GM23338 (cell line): ENCODE measurements at regions not wholly inside any gene's neighbourhood (a gene's known extent, or its start where the extent isn't known, plus 50 kb on each side); places are given as distances from the start of the nearest gene placed in this dataset.

Experiments
- ATAC-seq: fragments of 200-7000 bp; cut with Tn5 transposase; 3 replicates; pipeline ENCODE4 v1.9.1; 2020
- DNase-seq: peaks from one replicate; pipeline ENCODE4 v3.0.0-alpha.2; 2015; ENCODE audit warnings: low spot score
- H2AFZ ChIP-seq: fragments of 200-600 bp; sonication (generic); 2 replicates; pipeline ENCODE4 v1.8.0; 2016; ENCODE audit warnings: antibody characterized with exemption, mild to moderate bottlenecking, moderate library complexity
- H3F3A ChIP-seq: fragments of 200-600 bp; sonication (generic); replicated peaks from 2 replicates; pipeline ENCODE4 v1.8.0; 2017; ENCODE audit warnings: antibody characterized with exemption, mixed run types, low read depth
- H3K27ac ChIP-seq: fragments of 200-600 bp; sonication (generic); 2 replicates; pipeline ENCODE4 v1.6.1; 2016; ENCODE audit warnings: low read depth
- H3K27me3 ChIP-seq: fragments of 200-600 bp; sonication (generic); 2 replicates; pipeline ENCODE4 v1.8.0; 2016; ENCODE audit warnings: mild to moderate bottlenecking, mixed run types, moderate library complexity; ENCODE audit not compliant: insufficient read depth
- H3K36me3 ChIP-seq: fragments of 200-600 bp; sonication (generic); 2 replicates; pipeline ENCODE4 v1.8.0; 2016; ENCODE audit warnings: mild to moderate bottlenecking; ENCODE audit not compliant: insufficient read depth
- H3K4me1 ChIP-seq: fragments of 200-600 bp; sonication (generic); 2 replicates; pipeline ENCODE4 v1.8.0; 2016; ENCODE audit warnings: mild to moderate bottlenecking, moderate library complexity; ENCODE audit not compliant: insufficient read depth
- H3K4me2 ChIP-seq: fragments of 200-600 bp; sonication (generic); 2 replicates; pipeline ENCODE4 v1.7.1; 2017; ENCODE audit warnings: mixed run types
- H3K4me3 ChIP-seq: fragments of 200-600 bp; sonication (generic); 2 replicates; pipeline ENCODE4 v1.6.1; 2016; ENCODE audit warnings: mixed run types
- H3K79me2 ChIP-seq: fragments of 200-600 bp; sonication (generic); replicated peaks from 2 replicates; pipeline ENCODE4 v1.8.0; 2017; ENCODE audit warnings: mild to moderate bottlenecking; ENCODE audit not compliant: insufficient read depth
- H3K9me2 ChIP-seq: fragments of 200-600 bp; sonication (generic); 2 replicates; pipeline ENCODE4 v1.8.0; 2017; ENCODE audit not compliant: insufficient read depth
- H4K20me1 ChIP-seq: fragments of 200-600 bp; sonication (generic); replicated peaks from 2 replicates; pipeline ENCODE4 v1.8.0; 2017; ENCODE audit warnings: mild to moderate bottlenecking; ENCODE audit not compliant: insufficient read depth
- H3K27ac Mint-ChIP-seq: 2 replicates; pipeline ENCODE4 v1.8.0; 2020; ENCODE audit warnings: inconsistent platforms, mild to moderate bottlenecking, moderate library complexity, mixed read lengths
- H3K27me3 Mint-ChIP-seq: 3 replicates; pipeline ENCODE4 v1.8.0; 2022; ENCODE audit warnings: low read depth, mild to moderate bottlenecking, moderate library complexity, mixed read lengths, inconsistent platforms; ENCODE audit not compliant: insufficient read depth, poor library complexity
- H3K36me3 Mint-ChIP-seq: 3 replicates; pipeline ENCODE4 v1.8.0; 2021; ENCODE audit warnings: low read depth, mild to moderate bottlenecking, inconsistent platforms, moderate library complexity, mixed read lengths
- H3K4me1 Mint-ChIP-seq: 3 replicates; pipeline ENCODE4 v1.8.0; 2020; ENCODE audit warnings: mild to moderate bottlenecking, inconsistent platforms, mixed read lengths
- H3K4me3 Mint-ChIP-seq: 3 replicates; pipeline ENCODE4 v1.8.0; 2021; ENCODE audit warnings: moderate library complexity, mild to moderate bottlenecking, inconsistent platforms, mixed read lengths
- H3K9me3 Mint-ChIP-seq: 3 replicates; pipeline ENCODE4 v1.8.0; 2020; ENCODE audit warnings: moderate library complexity, mild to moderate bottlenecking, inconsistent platforms, mixed read lengths
- CREB1 ChIP-seq: fragments of 250-450 bp; sonication (Bioruptor Pico); IDR thresholded peaks from 2 replicates; pipeline ENCODE4 v1.5.0; 2020; ENCODE audit warnings: low read depth, mild to moderate bottlenecking, moderate library complexity
- CTCF ChIP-seq, 2 experiments: fragments of 200-600 bp in 1 of 2; sonication (generic) in 1 of 2; conservative IDR thresholded peaks; 2 replicates each; pipeline versions ENCODE4 v1.5.1 to v1.6.1; 2016 to 2017; ENCODE audit warnings: antibody characterized with exemption in 2 of 2, low read depth in 2 of 2, mild to moderate bottlenecking in 2 of 2, moderate library complexity in 1 of 2
- POLR2AphosphoS5 ChIP-seq: IDR thresholded peaks from 2 replicates; pipeline ENCODE4 v1.6.1; 2016; ENCODE audit warnings: antibody characterized with exemption, low read depth
- TF ChIP-seq, protein P1 (sequence below): IDR thresholded peaks from one replicate; pipeline ENCODE4 v1.6.1; 2018; ENCODE audit warnings: antibody characterized with exemption; ENCODE audit not compliant: unreplicated experiment
- TF ChIP-seq, protein P2 (sequence below): IDR thresholded peaks from 2 replicates; pipeline ENCODE4 v1.6.1; 2016; ENCODE audit warnings: antibody characterized with exemption

DNA sequence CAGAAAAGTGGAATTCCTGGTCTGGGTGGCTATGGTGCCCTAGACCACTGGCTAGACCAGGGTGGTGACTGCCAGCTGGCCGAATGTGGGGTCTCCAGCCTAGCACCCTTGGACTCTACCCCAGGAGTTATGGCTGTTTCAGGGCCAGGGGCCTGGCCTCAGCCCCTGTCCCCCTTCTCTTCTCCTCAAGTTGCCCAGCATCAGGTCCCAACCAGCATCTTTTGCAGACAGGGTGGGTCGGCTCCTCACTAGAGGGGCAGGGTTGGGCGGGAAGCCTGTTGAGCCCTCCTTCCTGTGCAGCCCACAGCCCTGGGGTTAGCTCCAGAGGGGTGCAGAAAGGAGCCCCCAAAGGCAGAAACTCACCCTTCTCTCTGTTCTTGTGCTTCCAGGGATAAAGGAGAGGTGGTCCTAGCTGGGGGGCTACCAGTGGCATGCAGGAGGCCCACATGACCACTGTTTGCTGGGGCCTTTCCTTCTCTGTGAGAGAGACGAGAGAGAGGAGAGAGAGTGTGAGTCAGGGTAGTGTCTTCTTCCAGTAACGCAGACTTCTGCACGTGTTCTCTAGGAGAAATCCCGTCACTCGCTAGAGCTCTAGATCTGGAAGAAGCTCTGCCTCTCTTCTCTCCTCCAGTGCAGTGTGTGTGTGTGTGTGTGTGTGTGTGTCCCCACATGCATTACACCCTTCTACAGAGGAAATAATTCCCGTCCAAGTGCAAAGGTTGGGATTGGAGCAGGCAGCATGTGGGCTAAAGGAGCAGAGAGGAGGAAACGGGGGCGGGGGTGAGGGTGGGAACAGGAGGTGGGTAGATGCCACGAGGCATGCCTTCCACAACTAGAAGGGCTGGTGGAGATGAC, 209.4 kb downstream of the SEC14L1 start:
- ATAC-seq, result no peak
- no peaks in the 10 kb centered on the region; the same call in none of the 2 replicates for H3K79me2 ChIP-seq
- no peak overlapping the region for H3K27ac ChIP-seq
- H3K9me2 ChIP-seq, result no peaks in the 10 kb centered on the region
- peak overlapping the region; percentile 88; the same call in 1 of the 2 replicates for H3K27ac Mint-ChIP-seq
- no peak overlapping the region for H3K4me3 ChIP-seq
- no peaks in the 10 kb centered on the region for H3K36me3 ChIP-seq
- H2AFZ ChIP-seq, result no peak overlapping the region
- no peaks in the 10 kb centered on the region; the same call in 1 of the 2 replicates for H4K20me1 ChIP-seq
- no peak for DNase-seq
- peaks cover 10% of the 10 kb centered on the region; the same call in 1 of the 2 replicates for H3K4me1 ChIP-seq
- no peaks in the 10 kb centered on the region for H3K9me3 Mint-ChIP-seq
- H3K4me1 Mint-ChIP-seq, result peaks cover 28% of the 10 kb centered on the region
- no peaks in the 10 kb centered on the region for H3F3A ChIP-seq
- H3K4me3 Mint-ChIP-seq, result no peak overlapping the region
- no peaks in the 10 kb centered on the region for H3K27me3 ChIP-seq
- peaks cover 16% of the 10 kb centered on the region for H3K27me3 Mint-ChIP-seq
- TF ChIP-seq CTCF (conservative IDR thresholded peaks at IDR 0.05; ENCODE audit: low read depth in 2 of 2) (no peak), CREB1 (no peak)
- TF ChIP-seq, protein P1, sequence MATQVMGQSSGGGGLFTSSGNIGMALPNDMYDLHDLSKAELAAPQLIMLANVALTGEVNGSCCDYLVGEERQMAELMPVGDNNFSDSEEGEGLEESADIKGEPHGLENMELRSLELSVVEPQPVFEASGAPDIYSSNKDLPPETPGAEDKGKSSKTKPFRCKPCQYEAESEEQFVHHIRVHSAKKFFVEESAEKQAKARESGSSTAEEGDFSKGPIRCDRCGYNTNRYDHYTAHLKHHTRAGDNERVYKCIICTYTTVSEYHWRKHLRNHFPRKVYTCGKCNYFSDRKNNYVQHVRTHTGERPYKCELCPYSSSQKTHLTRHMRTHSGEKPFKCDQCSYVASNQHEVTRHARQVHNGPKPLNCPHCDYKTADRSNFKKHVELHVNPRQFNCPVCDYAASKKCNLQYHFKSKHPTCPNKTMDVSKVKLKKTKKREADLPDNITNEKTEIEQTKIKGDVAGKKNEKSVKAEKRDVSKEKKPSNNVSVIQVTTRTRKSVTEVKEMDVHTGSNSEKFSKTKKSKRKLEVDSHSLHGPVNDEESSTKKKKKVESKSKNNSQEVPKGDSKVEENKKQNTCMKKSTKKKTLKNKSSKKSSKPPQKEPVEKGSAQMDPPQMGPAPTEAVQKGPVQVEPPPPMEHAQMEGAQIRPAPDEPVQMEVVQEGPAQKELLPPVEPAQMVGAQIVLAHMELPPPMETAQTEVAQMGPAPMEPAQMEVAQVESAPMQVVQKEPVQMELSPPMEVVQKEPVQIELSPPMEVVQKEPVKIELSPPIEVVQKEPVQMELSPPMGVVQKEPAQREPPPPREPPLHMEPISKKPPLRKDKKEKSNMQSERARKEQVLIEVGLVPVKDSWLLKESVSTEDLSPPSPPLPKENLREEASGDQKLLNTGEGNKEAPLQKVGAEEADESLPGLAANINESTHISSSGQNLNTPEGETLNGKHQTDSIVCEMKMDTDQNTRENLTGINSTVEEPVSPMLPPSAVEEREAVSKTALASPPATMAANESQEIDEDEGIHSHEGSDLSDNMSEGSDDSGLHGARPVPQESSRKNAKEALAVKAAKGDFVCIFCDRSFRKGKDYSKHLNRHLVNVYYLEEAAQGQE, result no peak
- H3K4me2 ChIP-seq, result no peak overlapping the region
- H3K36me3 Mint-ChIP-seq, result no peaks in the 10 kb centered on the region

DNA sequence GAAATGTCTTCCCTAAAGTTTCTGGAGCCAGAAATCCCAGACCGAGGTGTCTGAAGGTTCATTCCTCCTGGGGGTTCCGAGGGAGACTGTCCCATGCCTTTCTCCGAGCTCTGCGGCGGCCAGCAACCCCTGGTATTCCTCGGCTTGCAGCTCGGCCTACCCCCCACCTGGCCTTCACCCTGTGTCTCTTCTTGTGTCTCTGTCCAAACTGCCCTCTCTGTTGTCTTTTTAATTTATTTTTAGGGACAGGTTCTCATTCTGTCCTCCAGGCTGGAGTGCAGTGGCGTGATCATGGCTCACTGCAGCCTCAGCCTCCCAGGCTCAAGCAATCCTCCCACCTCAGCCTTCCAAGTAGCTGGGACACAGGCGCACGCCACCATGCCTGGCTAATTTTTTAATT, 211.7 kb downstream of the SEC14L1 start:
- Histone ChIP-seq H4K20me1 (no peaks in the 10 kb centered on the region; the same call in 1 of the 2 replicates), H3K27me3 (no peaks in the 10 kb centered on the region), H3K36me3 (no peaks in the 10 kb centered on the region), H3K4me1 (peaks cover 10% of the 10 kb centered on the region; the same call in 1 of the 2 replicates), H3K4me2 (no peak overlapping the region), H3K27ac (no peak overlapping the region), H3F3A (peaks cover 8% of the 10 kb centered on the region), H3K4me3 (no peak overlapping the region), H3K79me2 (no peaks in the 10 kb centered on the region; the same call in none of the 2 replicates), H2AFZ (no peak overlapping the region), H3K9me2 (no peaks in the 10 kb centered on the region)
- Mint-ChIP-seq H3K9me3 (peaks cover 17% of the 10 kb centered on the region), H3K36me3 (peaks cover 9% of the 10 kb centered on the region), H3K4me1 (peaks cover 28% of the 10 kb centered on the region), H3K27me3 (peaks cover 34% of the 10 kb centered on the region), H3K4me3 (no peak overlapping the region), H3K27ac (no peak overlapping the region)
- no peak for ATAC-seq
- TF ChIP-seq, protein P2, sequence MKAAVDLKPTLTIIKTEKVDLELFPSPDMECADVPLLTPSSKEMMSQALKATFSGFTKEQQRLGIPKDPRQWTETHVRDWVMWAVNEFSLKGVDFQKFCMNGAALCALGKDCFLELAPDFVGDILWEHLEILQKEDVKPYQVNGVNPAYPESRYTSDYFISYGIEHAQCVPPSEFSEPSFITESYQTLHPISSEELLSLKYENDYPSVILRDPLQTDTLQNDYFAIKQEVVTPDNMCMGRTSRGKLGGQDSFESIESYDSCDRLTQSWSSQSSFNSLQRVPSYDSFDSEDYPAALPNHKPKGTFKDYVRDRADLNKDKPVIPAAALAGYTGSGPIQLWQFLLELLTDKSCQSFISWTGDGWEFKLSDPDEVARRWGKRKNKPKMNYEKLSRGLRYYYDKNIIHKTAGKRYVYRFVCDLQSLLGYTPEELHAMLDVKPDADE, result no peak
- no peak for TF ChIP-seq CREB1
- TF ChIP-seq, protein P1, result no peak
- no peak for TF ChIP-seq POLR2AphosphoS5
- no peak for DNase-seq
